Calu3 (cell line): ENCODE measurements at regions not wholly inside any gene's neighbourhood (a gene's known extent, or its start where the extent isn't known, plus 50 kb on each side); places are given as distances from the start of the nearest gene placed in this dataset.

ENCODE experiments used
- BruUV-seq: library from RNA; stranded (reverse); fragments of 400-500 nt; replicated peaks from 2 replicates; lab custom pipeline; 2021; lab: Mats Ljungman, UMichigan
- CTCF ChIA-PET: fragments of 300-600 bp; sonication (Branson Sonifier 250); formaldehyde crosslinking; loops from one replicate; lab custom pipeline; 2022; ENCODE audit warnings: antibody characterized with exemption; lab: Charles Lee
- DNase-seq: peaks from one replicate; pipeline ENCODE4 v3.0.0; 2022
- H3K27ac Mint-ChIP-seq: one replicate; pipeline ENCODE4 v1.8.0; 2022; ENCODE audit warnings: mixed read lengths; ENCODE audit not compliant: unreplicated experiment
- H3K27me3 Mint-ChIP-seq: one replicate; pipeline ENCODE4 v1.8.0; 2022; ENCODE audit warnings: mixed read lengths; ENCODE audit not compliant: unreplicated experiment
- H3K36me3 Mint-ChIP-seq: one replicate; pipeline ENCODE4 v1.8.0; 2022; ENCODE audit warnings: mild to moderate bottlenecking, moderate library complexity, mixed read lengths; ENCODE audit not compliant: insufficient read depth, unreplicated experiment
- H3K4me1 Mint-ChIP-seq: one replicate; pipeline ENCODE4 v1.8.0; 2022; ENCODE audit warnings: mild to moderate bottlenecking, low read depth, mixed read lengths; ENCODE audit not compliant: unreplicated experiment
- H3K4me3 Mint-ChIP-seq: one replicate; pipeline ENCODE4 v1.8.0; 2022; ENCODE audit warnings: mild to moderate bottlenecking, low read depth, moderate library complexity, mixed read lengths; ENCODE audit not compliant: unreplicated experiment
- H3K9me3 Mint-ChIP-seq: one replicate; pipeline ENCODE4 v1.8.0; 2022; ENCODE audit warnings: low read depth, mixed read lengths; ENCODE audit not compliant: unreplicated experiment
- CTCF ChIP-seq: fragments of 200-600 bp; IDR thresholded peaks from one replicate; pipeline ENCODE4 v1.8.0; 2022; ENCODE audit warnings: antibody characterized with exemption; ENCODE audit not compliant: unreplicated experiment
- intact Hi-C: fragments of 100-400 bp; cut with micrococcal nuclease; formaldehyde crosslinking; loops from one replicate; pipeline ENCODE4 v1.10.0; 2022; ENCODE audit not compliant: unreplicated experiment

DNA sequence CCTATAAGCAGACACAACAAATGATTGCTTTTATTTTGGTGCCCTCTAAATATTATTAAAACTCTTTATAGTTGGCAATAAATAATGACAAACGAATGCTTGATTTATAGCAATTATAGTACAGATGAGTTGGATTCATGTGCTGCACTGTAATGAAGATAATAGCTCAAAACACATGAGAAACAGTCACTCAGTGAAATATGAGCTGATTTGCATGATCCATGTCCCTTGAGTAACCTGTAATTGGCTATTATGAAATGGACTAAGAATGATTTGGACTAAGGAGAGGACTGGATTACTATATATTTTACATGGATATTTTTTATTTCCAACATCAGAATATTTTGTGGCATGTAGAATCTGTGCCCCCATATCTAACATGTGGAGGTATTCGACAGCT is 365.6 kb upstream of the UBE2E3 start:
- Mint-ChIP-seq H3K9me3 (no peaks in the 10 kb centered on the region), H3K27ac (no peak overlapping the region), H3K4me3 (no peak overlapping the region), H3K36me3 (no peaks in the 10 kb centered on the region), H3K4me1 (peaks cover 8% of the 10 kb centered on the region), H3K27me3 (no peaks in the 10 kb centered on the region)
- no peak for DNase-seq
- TF ChIP-seq CTCF = no peak
- CTCF ChIA-PET = no interaction called here
- intact Hi-C loops = no loop called here
- BruUV-seq = no TSS peak

GRCh38 chr2:180609626-180610340 is 370.6 kb upstream of the UBE2E3 start:
- intact Hi-C loops = no loop called here
- peaks cover 9% of the 10 kb centered on the region for H3K4me1 Mint-ChIP-seq
- CTCF ChIA-PET = interaction anchor here (1.1 kb wide), 1 partner anchor 475 kb away, joined by 3 read pairs; no protein-coding TSS in a partner anchor
- no peak for TF ChIP-seq CTCF
- H3K36me3 Mint-ChIP-seq = no peaks in the 10 kb centered on the region
- no TSS peak for BruUV-seq
- no peak for DNase-seq
- H3K4me3 Mint-ChIP-seq = no peak overlapping the region
- H3K27ac Mint-ChIP-seq = no peak overlapping the region
- no peaks in the 10 kb centered on the region for H3K27me3 Mint-ChIP-seq
- H3K9me3 Mint-ChIP-seq = no peaks in the 10 kb centered on the region

DNA sequence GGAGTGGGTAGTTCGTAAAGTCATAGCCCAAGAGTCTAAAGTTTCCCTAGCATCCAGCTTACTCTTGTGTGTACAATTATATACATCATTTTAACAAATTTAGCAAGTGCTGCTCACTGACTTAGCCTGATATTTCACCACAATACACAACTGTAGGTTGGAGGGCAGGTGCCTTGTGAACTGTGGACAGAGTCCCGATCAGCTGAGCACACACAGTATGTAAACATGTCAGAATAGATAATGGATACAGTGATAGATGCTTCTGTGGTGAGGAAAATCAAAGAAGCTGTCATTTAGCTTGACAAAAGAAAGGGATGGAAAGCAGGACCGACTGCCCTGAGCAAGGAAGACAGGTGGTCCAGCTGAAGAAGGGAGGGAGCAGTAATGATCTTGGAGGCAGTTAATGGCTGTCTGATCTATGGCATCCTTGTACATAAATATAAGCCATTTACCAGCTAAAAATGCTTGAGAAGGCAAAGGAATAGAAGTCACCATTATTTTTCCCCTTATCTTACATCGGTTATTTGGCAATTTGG is 372.8 kb upstream of the UBE2E3 start:
- CTCF ChIA-PET = interaction anchor here (1.1 kb wide), 1 partner anchor 37 kb away, joined by 3 read pairs; no protein-coding TSS in a partner anchor
- Mint-ChIP-seq H3K36me3 (no peaks in the 10 kb centered on the region), H3K27me3 (no peaks in the 10 kb centered on the region), H3K4me3 (no peak overlapping the region), H3K9me3 (no peaks in the 10 kb centered on the region), H3K27ac (no peak overlapping the region), H3K4me1 (peaks cover 9% of the 10 kb centered on the region)
- intact Hi-C loops = no loop called here
- DNase-seq = no peak
- BruUV-seq = no TSS peak
- TF ChIP-seq CTCF = no peak

DNA sequence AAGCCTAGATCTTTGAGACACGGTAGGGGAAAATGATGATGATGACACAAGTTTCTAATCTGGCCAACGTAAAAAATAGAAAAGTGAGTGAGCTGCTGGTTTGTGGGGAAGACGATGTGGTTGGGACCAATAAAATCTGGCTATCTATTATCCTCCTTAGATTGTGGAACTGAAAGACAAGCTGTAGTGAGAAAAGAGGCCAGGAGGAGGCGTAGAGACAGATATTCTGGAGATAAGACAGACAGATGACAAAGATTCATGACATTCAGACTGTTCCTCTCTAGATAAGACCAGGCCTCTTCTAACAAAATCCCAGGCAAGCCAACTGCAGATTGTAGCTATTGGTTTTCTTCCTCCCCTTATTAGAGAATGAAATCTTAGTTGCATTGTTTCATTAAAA is 376.3 kb upstream of the UBE2E3 start:
- Mint-ChIP-seq H3K27ac (no peak overlapping the region), H3K36me3 (no peaks in the 10 kb centered on the region), H3K4me1 (no peaks in the 10 kb centered on the region), H3K27me3 (no peaks in the 10 kb centered on the region), H3K9me3 (no peaks in the 10 kb centered on the region), H3K4me3 (no peak overlapping the region)
- peak; percentile 10 for DNase-seq
- BruUV-seq = no TSS peak
- CTCF ChIA-PET = no interaction called here
- TF ChIP-seq CTCF = peak; percentile 43
- intact Hi-C loops = loop anchor here (5.0 kb wide), 1 partner anchor 158 kb away; no protein-coding TSS in a partner anchor
